GM18909 (cell line): ENCODE measurements at regions not wholly inside any gene's neighbourhood (a gene's known extent, or its start where the extent isn't known, plus 50 kb on each side); places are given as distances from the start of the nearest gene placed in this dataset.

ENCODE experiments used
- ATAC-seq: cut with Tn5 transposase; IDR thresholded peaks from one replicate; pipeline ENCODE4 v1.9.1; 2021; ENCODE audit warnings: mild to moderate bottlenecking; ENCODE audit not compliant: unreplicated experiment, poor library complexity

DNA sequence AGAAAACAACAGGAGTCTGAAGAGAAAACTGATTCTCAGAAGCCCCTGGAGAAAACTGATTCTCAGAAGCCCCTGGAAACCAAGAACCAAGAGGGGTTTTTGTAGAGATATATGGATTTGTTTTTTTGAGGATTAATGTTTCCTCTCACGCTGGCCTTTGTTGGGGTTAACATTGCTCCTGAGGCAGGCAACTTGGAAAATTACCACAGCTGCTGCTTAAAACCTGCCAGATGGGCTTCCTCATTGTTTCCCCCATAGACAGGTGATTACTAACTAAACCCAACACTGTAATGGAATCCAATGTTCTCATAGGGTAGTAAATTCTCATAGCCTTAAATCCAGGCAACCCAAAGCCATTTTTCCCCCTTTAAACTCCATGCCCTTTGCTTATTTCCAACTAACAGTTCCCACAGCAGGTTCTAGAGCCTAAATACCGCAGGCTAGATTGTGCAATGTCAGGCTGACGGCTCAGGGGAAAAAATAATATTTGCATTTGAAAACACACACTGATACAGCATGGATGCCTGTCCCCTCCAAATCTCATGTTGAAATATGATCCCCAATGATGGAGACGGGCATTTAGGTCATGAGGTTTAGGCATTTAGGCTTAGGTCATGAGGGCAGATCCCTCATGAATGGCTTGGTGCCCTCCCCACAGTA, 272.3 kb upstream of the PKDCC start:
- no peak for ATAC-seq

DNA sequence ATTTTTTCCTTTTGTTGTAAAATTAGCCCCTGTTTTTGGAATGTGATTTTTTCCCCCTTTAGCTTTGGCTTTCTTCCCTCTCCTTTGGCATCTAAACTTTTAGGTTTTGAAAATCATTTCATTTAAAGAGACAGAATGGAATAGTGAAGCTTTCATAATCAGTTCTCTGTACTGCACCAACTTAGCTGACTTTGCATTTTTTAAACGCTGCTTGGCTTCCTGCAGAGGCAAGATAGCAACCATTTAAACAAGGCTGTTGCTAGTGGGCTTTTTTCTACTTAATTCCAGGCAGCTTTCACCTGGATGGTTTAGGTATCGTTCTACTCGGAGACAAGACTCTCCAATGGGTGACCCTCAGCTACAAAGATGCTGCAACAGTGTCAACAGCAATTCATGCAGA, 267.9 kb upstream of the PKDCC start:
- ATAC-seq, result no peak

DNA sequence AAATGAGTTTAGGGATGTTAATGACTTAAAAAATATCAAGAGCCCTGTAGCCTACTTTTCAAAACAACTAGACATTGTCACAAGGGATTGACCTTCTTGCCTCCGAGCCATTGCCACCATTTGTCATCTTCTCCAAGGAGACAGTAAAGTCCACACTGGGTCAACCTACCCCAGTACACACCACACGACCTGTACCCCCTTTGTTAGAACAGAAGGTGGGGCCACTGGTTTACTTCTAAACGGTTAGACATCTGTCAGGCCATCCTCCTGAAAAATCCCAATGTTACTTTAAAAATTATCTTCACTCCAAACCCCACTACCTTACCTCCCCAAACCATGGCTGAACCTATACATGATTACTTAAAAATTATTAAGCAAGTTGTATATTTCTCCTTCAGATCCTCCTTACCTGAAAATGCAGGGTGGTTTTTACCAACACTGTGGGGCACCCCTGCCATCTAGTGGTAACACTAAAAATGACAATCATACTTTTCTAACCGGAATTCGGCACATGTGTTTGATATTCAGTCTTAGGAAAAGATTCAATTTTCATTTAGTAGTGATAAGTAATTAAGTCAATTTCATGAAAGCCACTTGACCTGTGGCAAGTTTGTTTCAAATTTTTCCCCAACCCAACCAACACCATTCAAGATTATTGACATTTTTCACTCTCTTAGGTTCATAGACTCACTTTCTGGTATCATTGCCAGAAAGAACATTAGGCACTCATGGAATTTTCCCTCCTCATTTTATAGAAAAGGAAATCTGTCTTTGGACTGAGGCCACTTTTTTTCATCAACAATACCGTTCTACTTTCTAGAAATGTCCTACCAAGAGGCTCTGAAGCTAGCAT, 265.3 kb upstream of the PKDCC start:
- ATAC-seq, result peak; percentile 71

DNA sequence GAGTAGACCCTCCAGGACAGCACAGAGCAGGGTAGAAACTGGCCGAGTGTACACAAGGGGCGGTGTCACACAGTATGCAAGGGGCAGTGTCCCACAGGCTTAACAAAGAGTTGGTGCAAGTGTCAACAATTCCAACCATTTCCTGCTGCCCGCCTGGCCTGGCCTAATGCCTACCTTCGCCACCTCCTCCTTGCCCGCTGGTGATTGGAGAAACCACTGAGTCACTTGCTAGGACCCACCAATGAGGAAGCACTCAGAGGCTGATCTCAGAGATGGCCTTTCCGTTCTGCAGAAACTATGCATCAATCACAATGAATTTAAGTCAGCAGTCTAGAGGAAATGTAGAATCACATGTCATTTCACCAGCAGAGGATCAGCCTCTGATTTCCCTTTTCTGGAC, 263.3 kb upstream of the PKDCC start:
- ATAC-seq, result no peak

DNA sequence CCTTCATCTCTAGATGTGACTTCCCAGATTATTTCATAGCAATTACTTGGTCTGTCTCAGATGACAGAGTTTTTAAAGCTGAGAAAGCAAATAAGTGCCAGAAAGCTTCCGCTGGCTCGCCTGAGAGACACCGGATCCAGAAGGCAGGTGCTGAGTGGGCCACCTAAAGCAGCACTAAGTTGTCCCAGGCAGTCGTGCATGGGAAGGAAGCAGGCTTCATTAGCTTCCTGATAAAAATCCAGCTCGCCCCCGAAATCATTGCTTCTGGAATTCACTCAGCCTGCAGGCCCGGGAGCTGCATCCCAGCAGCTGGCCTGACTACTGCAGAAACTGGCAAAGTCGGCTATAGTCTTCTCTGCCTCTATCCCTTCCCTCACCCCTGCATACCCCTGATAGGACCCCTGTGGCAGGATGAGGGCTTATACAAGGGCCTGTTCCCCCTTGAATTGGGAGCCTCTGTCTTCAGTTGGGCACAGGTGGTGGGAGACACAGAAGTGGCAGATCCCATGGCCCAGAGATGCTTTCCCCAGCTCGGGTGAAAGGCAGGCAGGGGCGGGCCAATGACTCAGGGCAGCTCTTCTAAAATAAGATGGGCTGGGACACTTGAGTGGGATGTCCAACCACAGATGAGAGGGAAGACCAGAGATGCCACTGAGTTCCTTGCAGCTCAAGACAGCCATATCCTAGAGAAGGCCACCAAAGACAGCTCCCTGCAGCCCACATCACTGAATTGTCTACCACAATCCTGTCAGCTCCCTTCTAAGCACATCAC, 262.4 kb upstream of the PKDCC start:
- ATAC-seq, result no peak

DNA sequence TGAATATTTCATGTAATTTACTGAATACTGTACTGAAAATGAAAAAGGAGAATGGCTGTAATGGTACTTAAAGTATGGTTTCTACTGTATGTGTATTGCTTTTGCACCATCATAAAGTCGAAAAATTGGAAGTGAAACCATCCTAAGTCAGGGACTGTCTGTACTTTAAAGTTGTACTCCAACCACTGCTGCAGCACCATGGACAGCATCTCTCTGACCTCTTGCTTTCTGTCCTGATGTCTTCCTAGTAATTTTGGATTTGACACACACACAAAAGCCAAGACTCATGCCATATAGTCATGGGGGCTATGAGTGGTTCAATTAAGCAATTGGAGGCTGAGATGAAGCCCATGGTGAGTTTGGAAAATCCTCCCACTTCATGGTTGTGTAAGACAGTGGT, 256.3 kb upstream of the PKDCC start:
- ATAC-seq, result no peak

DNA sequence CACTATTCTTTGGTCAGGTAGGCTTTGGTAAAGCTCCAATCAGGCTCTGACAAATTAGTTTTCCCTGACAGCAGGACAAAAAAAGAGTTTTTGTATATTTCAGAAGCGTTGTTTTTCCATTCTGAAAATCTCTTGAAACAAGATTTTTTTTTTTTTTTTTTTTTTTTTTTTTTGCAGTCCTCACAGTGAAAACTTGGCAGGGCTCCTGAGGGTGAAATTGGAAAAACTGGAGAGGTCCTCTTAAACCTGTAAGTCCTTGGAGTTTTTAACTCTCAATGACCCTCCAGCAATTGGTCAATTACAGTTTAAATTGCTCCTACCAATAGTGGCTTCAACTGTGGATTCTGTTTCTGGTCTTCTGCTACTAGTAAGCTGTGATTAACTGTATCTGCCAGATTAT, 244.5 kb upstream of the PKDCC start:
- no peak for ATAC-seq

DNA sequence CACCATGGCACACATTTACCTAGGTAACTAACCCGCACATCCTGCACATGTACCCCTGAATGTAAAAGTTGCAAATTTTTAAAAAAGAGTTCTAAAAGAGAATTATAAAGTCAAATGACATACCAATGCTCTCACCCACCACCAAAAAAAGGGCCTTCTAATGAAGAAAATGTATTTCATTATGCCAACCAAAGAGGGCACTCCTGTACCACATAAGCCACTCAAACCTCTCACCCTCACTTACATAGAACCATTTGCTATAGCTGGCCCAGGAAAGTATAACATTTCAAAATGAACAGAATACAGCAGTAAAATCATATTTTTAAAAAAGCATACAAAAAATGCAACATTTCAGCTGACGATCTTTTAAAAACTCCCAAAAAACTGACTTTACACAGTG, 241.5 kb upstream of the PKDCC start:
- no peak for ATAC-seq

DNA sequence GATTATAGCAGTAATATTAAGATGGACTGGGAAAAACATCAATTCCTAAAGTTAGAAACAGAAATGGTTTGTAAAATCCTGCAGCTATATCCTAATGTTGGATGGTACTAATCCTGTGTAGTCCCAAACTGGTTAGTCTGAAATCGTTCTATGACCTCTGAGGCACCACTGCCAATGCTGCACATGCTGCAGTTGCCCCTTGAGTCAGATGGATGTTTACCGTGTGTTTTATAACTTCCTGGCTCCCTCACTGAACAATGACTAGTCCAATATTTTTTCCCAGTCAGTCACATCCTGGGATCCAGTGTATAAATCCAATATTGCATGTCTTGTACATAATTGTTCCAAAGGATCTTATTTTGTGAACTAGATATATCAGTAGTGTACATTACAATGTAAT, 226.7 kb upstream of the PKDCC start:
- no peak for ATAC-seq

DNA sequence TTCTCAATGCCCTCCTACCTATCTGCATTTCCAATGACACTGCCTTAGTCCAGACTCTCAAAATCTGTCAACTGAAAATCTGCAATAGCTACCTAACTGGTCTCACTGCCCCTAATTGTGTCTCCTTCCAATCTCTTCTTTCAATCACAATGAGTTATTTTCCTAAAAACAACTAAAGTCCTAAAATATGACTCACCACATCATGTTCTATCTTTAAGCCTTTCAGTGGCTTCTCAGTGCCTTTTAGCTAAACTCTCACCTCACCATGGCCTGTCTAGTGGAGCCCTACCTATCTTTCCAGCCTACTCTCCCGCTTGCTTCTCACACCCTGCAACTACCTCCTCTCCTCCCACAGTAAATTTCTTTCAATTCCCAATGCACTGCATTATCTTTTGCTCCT, 220.9 kb upstream of the PKDCC start:
- no peak for ATAC-seq

DNA sequence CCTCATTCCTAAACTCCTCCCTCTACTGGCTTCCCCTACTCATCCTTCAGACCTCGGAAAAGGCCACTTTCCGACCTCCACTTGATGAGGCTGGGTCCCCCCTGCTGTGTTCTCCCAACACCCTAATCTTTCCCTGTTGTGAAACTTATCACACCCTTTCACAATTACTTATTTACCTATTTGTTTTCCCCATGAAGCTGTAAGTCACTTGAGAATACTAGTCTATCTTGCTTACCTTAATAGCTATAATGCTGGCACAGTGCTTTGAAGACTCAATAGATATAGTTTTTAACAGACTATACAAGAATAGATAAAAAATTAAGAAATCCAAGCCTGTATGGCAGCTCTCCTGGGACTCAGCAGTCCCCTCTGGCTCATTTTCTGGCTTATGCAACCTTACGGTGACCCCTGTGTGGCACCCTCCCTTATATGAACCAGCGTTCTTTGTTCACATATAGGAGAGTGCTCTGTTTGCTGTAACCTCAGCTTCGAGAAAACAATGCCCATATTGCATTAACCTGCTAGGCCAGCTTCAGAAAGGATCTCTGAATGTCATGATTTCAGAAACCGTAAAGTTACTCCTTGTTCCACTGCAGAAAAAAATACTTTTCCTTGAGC, 220.4 kb upstream of the PKDCC start:
- no peak for ATAC-seq

DNA sequence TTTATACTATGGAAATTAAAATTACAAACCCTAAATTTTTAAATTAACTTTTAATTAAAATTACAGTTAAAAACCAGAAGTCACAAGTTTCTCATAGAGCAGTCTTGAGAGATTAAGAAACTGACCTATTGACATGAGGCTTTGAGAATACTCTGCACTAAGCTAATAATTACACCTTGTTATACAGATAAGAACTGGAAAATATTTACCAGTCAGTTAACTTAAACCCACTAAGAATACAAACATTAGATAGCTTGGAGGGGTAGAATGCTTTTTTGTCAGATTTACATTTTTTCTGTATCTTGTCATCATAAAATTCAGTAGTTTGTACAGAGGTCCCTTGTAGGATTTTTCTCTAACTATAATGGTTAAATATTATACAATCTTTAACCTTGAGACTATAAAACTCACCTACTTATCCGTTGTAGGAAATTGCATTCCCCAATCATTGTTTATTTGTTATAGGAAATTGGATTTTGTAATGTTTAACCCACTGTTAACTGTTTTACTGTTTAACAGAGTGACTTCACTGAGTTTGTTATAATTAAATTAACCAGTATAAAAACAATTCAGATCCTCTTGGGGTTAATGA, 219.7 kb upstream of the PKDCC start:
- ATAC-seq, result no peak

DNA sequence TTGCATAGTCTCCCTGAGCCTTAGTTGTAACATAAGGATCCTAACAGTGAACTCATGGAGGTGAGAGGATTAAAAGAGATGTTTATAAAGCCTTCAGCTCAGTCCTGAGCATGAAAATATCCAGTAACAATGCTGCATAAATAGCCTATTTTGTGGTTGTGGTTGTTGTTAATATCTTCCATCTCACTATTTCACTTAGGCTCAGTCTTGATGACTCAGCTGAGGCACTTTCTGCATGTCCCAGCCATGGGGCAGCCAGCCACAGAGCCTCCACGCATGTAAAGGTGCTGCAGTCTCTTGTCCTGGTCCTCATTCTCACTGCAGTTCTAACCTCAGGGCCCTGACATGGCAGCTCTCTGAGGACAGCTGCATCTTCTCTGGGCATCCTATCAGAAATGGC, 218.8 kb upstream of the PKDCC start:
- no peak for ATAC-seq

DNA sequence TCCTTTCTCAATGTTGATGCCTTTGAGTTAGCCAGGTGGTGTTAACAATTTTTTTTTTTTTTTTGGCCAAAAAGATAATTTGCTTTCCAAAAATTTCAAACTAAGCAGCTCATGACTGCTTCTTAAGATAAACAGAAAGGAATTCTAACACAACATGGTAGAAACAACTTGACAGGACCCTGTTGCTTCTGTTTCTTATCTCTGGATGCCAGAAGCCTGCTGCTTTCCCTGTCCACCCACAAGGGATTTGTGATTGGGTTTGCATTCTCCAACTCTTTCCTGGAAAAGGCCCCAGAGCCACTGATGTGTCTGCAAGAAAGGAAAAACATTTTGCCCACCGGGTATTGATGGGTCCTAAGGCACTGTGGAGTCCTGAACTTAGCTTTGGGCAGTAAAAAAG, 217.2 kb upstream of the PKDCC start:
- no peak for ATAC-seq

DNA sequence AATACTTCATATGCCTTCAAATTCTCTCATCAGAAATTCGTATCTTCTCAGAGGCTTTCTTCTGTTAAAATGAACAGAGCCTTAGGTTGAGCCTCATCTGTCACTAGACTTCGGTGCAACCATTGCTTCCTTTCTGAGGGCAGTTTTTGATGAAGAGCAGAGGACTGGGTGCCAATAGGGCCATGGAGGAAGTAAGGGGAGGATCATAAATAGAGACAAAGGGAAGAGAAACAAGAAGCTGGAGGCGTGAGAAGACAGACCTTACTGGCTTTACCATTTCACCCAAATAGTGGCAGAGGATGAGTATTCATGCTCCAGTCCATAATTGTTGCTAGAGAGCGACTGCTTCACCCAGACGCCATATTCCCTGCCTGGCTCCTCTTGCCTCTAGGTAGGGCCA, 215.6 kb upstream of the PKDCC start:
- no peak for ATAC-seq

DNA sequence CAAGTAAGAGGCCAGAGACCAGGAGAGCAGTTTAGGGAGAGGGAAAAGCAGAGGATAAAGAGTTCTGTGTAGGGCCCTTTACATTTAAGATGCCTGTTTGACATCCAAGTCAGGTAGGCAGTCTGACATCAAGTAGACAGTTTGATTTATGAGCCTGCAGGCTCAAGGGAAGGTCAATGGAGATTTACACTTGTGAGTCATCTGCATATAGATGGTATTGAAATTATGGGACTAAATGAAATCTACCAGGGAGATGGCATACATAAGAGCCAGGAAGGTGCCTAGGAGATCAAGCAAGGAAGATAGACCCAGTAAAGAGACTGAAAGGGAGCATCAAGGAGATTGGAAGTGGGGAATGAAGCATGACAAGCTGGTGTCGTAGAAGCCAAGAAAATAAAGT, 212.4 kb upstream of the PKDCC start:
- ATAC-seq, result no peak

DNA sequence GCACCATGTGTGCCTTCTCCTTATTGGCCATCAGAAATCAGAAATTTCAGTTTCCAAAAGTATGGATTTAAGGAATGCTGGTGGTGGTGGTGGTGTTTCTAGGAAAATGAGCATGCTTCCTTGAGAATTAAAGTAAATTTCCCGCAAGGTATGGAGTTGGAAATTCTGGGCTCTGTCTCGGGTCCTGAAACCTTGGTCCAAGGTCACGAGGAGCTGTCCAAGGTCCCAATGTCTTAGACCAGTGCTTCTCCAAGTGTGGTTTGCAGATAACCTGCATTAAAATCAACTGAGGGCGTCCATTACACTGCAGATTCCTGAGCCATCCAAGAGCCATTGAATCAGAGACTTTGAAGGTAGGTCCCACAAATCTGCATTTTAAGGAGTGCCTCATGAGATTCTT, 210.9 kb upstream of the PKDCC start:
- ATAC-seq, result no peak

DNA sequence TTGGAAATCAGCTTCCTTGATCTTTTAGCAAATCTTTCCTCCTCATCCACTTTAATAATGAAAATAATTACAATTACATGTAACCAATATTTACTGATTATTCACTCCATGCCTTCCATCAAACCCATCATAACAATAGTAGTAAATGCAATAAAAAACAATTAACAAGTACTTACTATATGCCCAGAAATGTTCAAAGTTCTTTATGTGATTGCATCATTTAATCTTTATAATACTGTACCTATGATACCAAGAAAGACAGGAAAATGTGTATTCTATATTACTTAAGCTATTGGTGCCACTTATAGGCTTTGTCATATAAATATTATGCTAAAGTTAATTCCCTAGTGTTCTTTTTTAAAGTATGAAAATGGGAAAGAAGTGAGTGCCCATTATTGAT, 210.2 kb upstream of the PKDCC start:
- no peak for ATAC-seq

DNA sequence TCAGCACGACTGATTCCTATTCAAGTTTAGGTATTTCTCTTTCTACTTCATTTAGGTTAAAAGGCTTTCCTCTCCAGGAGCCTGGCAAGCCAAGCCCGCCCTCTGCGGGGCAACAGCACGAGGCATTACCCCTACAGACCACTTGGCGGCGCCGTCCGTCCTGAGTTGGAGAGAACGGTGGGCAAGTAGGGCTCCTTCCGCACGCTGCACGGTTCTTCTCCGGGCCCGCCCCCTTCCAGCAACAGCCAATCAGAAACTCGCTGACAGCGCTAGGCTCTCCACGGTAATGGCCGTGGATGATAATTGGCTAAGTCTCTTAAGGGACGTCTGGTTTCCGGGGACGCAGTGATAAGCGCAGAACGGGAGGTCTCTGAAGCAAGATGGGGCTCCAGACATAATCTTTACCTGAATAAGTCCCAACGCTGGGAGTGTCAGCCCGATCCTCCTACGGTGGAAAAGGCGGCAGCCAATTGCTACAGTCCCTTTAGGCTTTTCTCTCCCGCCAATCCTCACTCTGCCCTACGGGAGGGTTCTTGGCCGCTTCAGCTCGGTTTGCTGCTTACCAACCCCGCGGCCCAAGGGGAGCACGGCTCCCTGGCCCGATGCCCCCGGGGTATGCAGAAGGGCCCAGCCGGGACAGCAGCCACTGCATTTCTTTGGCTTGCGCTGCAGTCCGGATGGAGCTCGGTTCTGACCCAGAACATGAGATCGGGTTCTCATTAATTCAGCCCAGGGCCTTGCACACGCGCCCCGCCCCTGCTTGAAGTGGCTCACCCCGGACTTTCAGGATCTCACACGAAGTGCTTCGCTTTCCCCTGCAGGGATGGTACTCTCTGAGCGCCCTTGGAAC, 206.9 kb upstream of the PKDCC start:
- ATAC-seq, result peak; percentile 100

DNA sequence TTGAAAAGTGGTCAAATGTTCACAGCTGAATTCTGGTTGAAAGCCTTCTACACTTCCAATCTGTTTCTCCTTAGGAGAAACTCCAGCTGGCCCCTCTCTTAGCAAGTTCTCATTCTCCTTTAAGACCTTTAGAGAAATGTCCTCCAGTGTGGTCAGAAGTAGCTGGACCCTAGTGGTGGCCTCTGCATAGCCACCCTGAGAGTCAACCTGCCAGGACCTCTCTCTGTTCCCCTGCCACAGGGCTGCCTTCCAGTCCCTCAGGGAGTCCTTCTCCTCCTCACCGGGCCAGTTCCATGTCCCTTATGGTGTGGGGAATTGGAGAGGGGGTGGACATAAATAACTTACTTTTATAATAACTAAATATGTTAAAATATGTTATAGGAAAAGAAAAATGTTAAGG, 200.9 kb upstream of the PKDCC start:
- no peak for ATAC-seq
